ENCODE measurements at regions not wholly inside any gene's neighbourhood (a gene's known extent, or its start where the extent isn't known, plus 50 kb on each side); places are given as distances from the start of the nearest gene placed in this dataset.

- DNase-seq (ENCODE audit: low read depth, low spot score), result no peak
- Histone ChIP-seq H3K9me3 (ENCODE audit: insufficient read depth, low read length) (no peaks in the 10 kb centered on the region), H3K4me3 (ENCODE audit: insufficient read length, low read depth) (no peak overlapping the region), H3K9ac (ENCODE audit: insufficient read length, low read depth) (no peak overlapping the region), H3K4me1 (ENCODE audit: insufficient read depth, insufficient read length) (no peaks in the 10 kb centered on the region), H3K36me3 (ENCODE audit: insufficient read depth, insufficient read length, low read length) (no peaks in the 10 kb centered on the region), H3K27me3 (ENCODE audit: insufficient read depth, insufficient read length) (no peaks in the 10 kb centered on the region)
- no peak for TF ChIP-seq ZNF274 (IDR thresholded peaks at IDR 0.05; ENCODE audit: low read depth, low read length)
- TF ChIP-seq YY1 (IDR thresholded peaks at IDR 0.05; ENCODE audit: insufficient read depth, insufficient read length), result no peak
- no peak for TF ChIP-seq SUZ12 (IDR thresholded peaks at IDR 0.05; ENCODE audit: extremely low read depth, insufficient read depth, insufficient read length)
These were observed 152.1 kb downstream of the PCSK1 start for GRCh38 chr5:96280946-96281393.

DNA sequence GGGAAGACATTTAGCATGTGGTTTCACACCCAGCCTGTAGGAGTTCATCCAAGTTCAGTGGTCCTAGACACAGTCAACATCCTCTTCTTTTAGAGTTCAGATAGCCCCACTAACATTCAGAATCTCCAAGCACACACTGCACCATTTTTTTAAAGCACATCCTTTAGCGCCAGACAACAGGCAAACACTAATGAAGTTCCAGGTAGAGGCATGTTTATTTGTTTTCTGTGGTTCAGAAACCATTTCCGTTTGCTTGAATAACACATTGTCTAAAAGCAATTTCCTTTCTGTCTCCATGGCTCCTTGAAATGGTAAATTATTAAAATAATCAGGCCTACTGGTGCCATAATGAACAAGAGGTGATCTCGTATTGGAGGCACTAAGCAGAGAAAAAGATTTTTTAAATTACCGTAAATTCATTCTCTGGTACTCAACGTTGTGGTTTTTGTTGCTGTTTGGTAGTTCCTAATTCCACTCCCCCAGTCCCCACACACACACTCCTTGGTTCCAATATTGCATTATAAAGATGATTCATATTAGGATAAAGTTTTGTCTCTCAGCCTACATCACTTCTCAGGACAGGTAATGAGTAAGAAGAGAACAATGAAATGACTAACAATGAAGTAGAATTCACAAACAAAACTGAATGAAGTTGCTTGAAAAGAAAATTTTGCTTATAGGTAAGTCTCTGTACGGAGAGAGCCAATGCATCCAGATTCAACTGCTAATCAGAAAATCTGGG lies 153.1 kb downstream of the PCSK1 start:
- H3K27me3 ChIP-seq (ENCODE audit: insufficient read depth, insufficient read length), result no peaks in the 10 kb centered on the region
- no peak overlapping the region for H3K4me3 ChIP-seq (ENCODE audit: insufficient read length, low read depth)
- DNase-seq (ENCODE audit: low read depth, low spot score), result no peak
- H3K36me3 ChIP-seq (ENCODE audit: insufficient read depth, insufficient read length, low read length), result no peaks in the 10 kb centered on the region
- H3K9me3 ChIP-seq (ENCODE audit: insufficient read depth, low read length), result no peaks in the 10 kb centered on the region
- no peak for TF ChIP-seq YY1 (IDR thresholded peaks at IDR 0.05; ENCODE audit: insufficient read depth, insufficient read length)
- no peak for TF ChIP-seq ZNF274 (IDR thresholded peaks at IDR 0.05; ENCODE audit: low read depth, low read length)
- TF ChIP-seq SUZ12 (IDR thresholded peaks at IDR 0.05; ENCODE audit: extremely low read depth, insufficient read depth, insufficient read length), result no peak
- no peak overlapping the region for H3K9ac ChIP-seq (ENCODE audit: insufficient read length, low read depth)
- H3K4me1 ChIP-seq (ENCODE audit: insufficient read depth, insufficient read length), result no peaks in the 10 kb centered on the region

DNA sequence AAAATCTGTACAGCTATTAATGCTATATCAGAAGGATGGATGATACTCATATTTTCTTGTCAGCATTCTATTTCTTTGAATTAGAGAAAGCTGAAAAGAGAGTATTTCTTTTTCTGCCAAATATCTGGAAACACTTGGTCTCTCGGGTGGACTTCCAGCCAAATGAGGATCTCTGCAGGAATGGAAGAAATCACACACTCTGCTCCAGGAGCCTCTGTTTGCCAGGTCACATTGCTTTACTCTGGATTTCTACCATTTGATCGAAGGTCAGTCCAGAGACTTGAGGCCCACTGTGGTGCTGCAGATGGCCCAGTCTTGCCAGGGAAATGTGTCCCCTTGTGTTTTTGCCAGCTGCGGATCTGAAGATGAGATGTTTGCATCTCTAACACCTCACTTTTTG lies 154.1 kb downstream of the PCSK1 start:
- Histone ChIP-seq H3K4me3 (ENCODE audit: insufficient read length, low read depth) (no peak overlapping the region), H3K9ac (ENCODE audit: insufficient read length, low read depth) (no peak overlapping the region), H3K9me3 (ENCODE audit: insufficient read depth, low read length) (no peaks in the 10 kb centered on the region), H3K36me3 (ENCODE audit: insufficient read depth, insufficient read length, low read length) (no peaks in the 10 kb centered on the region), H3K27me3 (ENCODE audit: insufficient read depth, insufficient read length) (no peaks in the 10 kb centered on the region), H3K4me1 (ENCODE audit: insufficient read depth, insufficient read length) (no peaks in the 10 kb centered on the region)
- TF ChIP-seq YY1 (IDR thresholded peaks at IDR 0.05; ENCODE audit: insufficient read depth, insufficient read length) (no peak), SUZ12 (IDR thresholded peaks at IDR 0.05; ENCODE audit: extremely low read depth, insufficient read depth, insufficient read length) (no peak), ZNF274 (IDR thresholded peaks at IDR 0.05; ENCODE audit: low read depth, low read length) (no peak)
- no peak for DNase-seq (ENCODE audit: low read depth, low spot score)

DNA sequence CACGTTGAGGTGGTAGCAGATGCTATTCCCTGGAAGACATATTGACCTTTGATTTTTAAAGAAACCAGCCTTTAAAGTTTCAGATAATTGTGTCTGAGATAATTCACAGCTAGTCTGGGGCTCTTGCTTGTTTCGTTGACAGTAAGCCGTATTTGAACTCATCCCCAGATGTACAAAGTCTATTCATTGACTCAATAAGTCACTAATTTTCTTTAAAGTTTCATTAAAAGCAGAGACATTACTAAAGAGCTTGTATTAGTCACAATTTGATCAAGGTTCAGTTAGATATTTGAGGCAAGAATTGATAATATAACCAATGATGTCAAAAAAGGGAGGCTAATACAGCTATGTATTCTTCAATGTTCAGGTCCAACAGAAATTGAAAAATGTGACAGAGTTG lies 158.0 kb downstream of the PCSK1 start:
- no peak for TF ChIP-seq YY1 (IDR thresholded peaks at IDR 0.05; ENCODE audit: insufficient read depth, insufficient read length)
- no peak for TF ChIP-seq SUZ12 (IDR thresholded peaks at IDR 0.05; ENCODE audit: extremely low read depth, insufficient read depth, insufficient read length)
- no peak for TF ChIP-seq ZNF274 (IDR thresholded peaks at IDR 0.05; ENCODE audit: low read depth, low read length)
- no peak for DNase-seq (ENCODE audit: low read depth, low spot score)
- Histone ChIP-seq H3K9ac (ENCODE audit: insufficient read length, low read depth) (no peak overlapping the region), H3K27me3 (ENCODE audit: insufficient read depth, insufficient read length) (no peaks in the 10 kb centered on the region), H3K4me1 (ENCODE audit: insufficient read depth, insufficient read length) (no peaks in the 10 kb centered on the region), H3K36me3 (ENCODE audit: insufficient read depth, insufficient read length, low read length) (no peaks in the 10 kb centered on the region), H3K9me3 (ENCODE audit: insufficient read depth, low read length) (no peaks in the 10 kb centered on the region), H3K4me3 (ENCODE audit: insufficient read length, low read depth) (no peak overlapping the region)

DNA sequence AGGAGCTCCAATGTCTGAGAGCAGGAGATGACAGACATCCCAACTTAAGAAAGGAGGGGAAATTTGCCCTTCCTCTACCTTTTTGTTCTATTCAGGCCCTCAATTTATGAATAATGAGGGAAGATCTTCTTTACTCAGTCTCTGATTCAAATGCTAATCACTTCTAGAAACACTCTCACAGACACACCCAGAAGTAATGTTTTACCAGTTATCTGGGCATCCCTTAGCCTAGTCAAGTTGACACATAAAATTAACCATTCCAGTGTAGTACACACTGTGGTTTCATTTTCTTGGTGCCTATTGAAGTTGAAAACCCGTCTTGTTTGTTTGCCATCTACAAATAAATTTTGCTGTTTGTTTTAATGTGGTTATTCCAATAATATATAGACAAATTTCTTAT lies 167.6 kb downstream of the PCSK1 start:
- Histone ChIP-seq H3K4me1 (ENCODE audit: insufficient read depth, insufficient read length) (no peaks in the 10 kb centered on the region), H3K27me3 (ENCODE audit: insufficient read depth, insufficient read length) (no peaks in the 10 kb centered on the region), H3K9me3 (ENCODE audit: insufficient read depth, low read length) (no peaks in the 10 kb centered on the region; the same call in 1 of the 2 replicates), H3K36me3 (ENCODE audit: insufficient read depth, insufficient read length, low read length) (no peaks in the 10 kb centered on the region), H3K9ac (ENCODE audit: insufficient read length, low read depth) (no peak overlapping the region), H3K4me3 (ENCODE audit: insufficient read length, low read depth) (no peak overlapping the region)
- no peak for TF ChIP-seq SUZ12 (IDR thresholded peaks at IDR 0.05; ENCODE audit: extremely low read depth, insufficient read depth, insufficient read length)
- TF ChIP-seq YY1 (IDR thresholded peaks at IDR 0.05; ENCODE audit: insufficient read depth, insufficient read length), result no peak
- TF ChIP-seq ZNF274 (IDR thresholded peaks at IDR 0.05; ENCODE audit: low read depth, low read length), result no peak
- no peak for DNase-seq (ENCODE audit: low read depth, low spot score)

- TF ChIP-seq ZNF274 (IDR thresholded peaks at IDR 0.05; ENCODE audit: low read depth, low read length), result no peak
- TF ChIP-seq SUZ12 (IDR thresholded peaks at IDR 0.05; ENCODE audit: extremely low read depth, insufficient read depth, insufficient read length), result no peak
- TF ChIP-seq YY1 (IDR thresholded peaks at IDR 0.05; ENCODE audit: insufficient read depth, insufficient read length), result no peak
- no peaks in the 10 kb centered on the region for H3K36me3 ChIP-seq (ENCODE audit: insufficient read depth, insufficient read length, low read length)
- H3K27me3 ChIP-seq (ENCODE audit: insufficient read depth, insufficient read length), result no peaks in the 10 kb centered on the region
- no peaks in the 10 kb centered on the region; the same call in 1 of the 2 replicates for H3K9me3 ChIP-seq (ENCODE audit: insufficient read depth, low read length)
- no peaks in the 10 kb centered on the region for H3K4me1 ChIP-seq (ENCODE audit: insufficient read depth, insufficient read length)
- no peak overlapping the region for H3K4me3 ChIP-seq (ENCODE audit: insufficient read length, low read depth)
- H3K9ac ChIP-seq (ENCODE audit: insufficient read length, low read depth), result no peak overlapping the region
- DNase-seq (ENCODE audit: low read depth, low spot score), result no peak
These were observed 169.0 kb downstream of the PCSK1 start for GRCh38 chr5:96264047-96264446.

DNA sequence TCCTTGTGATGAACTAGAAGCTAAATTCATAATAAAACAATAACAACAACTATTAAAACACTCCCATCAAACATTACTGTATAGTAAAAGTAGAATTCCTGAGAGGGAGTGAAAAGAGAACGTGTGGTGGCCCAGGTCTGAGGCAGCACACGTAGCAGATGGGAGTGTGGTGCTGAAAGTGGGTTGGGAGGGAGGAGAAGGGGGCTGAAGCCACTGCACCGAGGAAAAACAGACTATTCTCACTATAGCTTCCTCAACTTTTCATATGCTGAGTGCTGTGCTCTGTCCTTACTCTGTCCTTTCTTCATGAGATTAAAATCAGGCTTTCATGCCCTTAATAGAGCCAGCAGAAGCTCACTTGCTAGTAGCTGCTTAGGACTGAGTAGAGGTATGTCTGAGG lies 170.9 kb downstream of the PCSK1 start:
- no peak for DNase-seq (ENCODE audit: low read depth, low spot score)
- H3K36me3 ChIP-seq (ENCODE audit: insufficient read depth, insufficient read length, low read length), result no peaks in the 10 kb centered on the region
- no peak overlapping the region for H3K9ac ChIP-seq (ENCODE audit: insufficient read length, low read depth)
- no peak overlapping the region for H3K4me3 ChIP-seq (ENCODE audit: insufficient read length, low read depth)
- H3K4me1 ChIP-seq (ENCODE audit: insufficient read depth, insufficient read length), result no peaks in the 10 kb centered on the region
- no peaks in the 10 kb centered on the region for H3K9me3 ChIP-seq (ENCODE audit: insufficient read depth, low read length)
- H3K27me3 ChIP-seq (ENCODE audit: insufficient read depth, insufficient read length), result no peaks in the 10 kb centered on the region
- TF ChIP-seq YY1 (IDR thresholded peaks at IDR 0.05; ENCODE audit: insufficient read depth, insufficient read length) (no peak), SUZ12 (IDR thresholded peaks at IDR 0.05; ENCODE audit: extremely low read depth, insufficient read depth, insufficient read length) (no peak), ZNF274 (IDR thresholded peaks at IDR 0.05; ENCODE audit: low read depth, low read length) (no peak)
